Smooth muscle cell (in vitro differentiated cells): ENCODE measurements at regions not wholly inside any gene's neighbourhood (a gene's known extent, or its start where the extent isn't known, plus 50 kb on each side); places are given as distances from the start of the nearest gene placed in this dataset.

Experiments used
- DNase-seq: peaks from one replicate; lab custom pipeline; 2025; ENCODE audit not compliant: unreplicated experiment; lab: John Stamatoyannopoulos, UW
- H2AFZ ChIP-seq: fragments of 200-600 bp; sonication (generic); 2 replicates; pipeline ENCODE4 v1.6.0; 2016; ENCODE audit warnings: antibody characterized with exemption, low read depth, mild to moderate bottlenecking
- H3F3A ChIP-seq: fragments of 200-600 bp; sonication (generic); 2 replicates; pipeline ENCODE4 v1.6.0; 2017; ENCODE audit warnings: antibody characterized with exemption, low read depth
- H3K27ac ChIP-seq: fragments of 200-600 bp; sonication (generic); 2 replicates; pipeline ENCODE4 v1.5.1; 2016; ENCODE audit warnings: low read depth, mild to moderate bottlenecking
- H3K27me3 ChIP-seq: fragments of 200-600 bp; sonication (generic); 2 replicates; pipeline ENCODE4 v1.6.1; 2016; ENCODE audit warnings: low read depth, mild to moderate bottlenecking
- H3K36me3 ChIP-seq: fragments of 200-600 bp; sonication (generic); 2 replicates; pipeline ENCODE4 v1.5.1; 2016; ENCODE audit warnings: low read depth
- H3K4me1 ChIP-seq: fragments of 200-600 bp; sonication (generic); 2 replicates; pipeline ENCODE4 v1.5.1; 2016; ENCODE audit warnings: low read depth
- H3K4me2 ChIP-seq: fragments of 200-600 bp; sonication (generic); 2 replicates; pipeline ENCODE4 v1.6.0; 2016; ENCODE audit warnings: mild to moderate bottlenecking
- H3K4me3 ChIP-seq: fragments of 200-600 bp; sonication (generic); 2 replicates; pipeline ENCODE4 v1.5.1; 2016; ENCODE audit warnings: mild to moderate bottlenecking
- H3K79me2 ChIP-seq: fragments of 200-600 bp; sonication (generic); 2 replicates; pipeline ENCODE4 v1.6.0; 2016; ENCODE audit warnings: low read depth, mild to moderate bottlenecking
- H3K9ac ChIP-seq: fragments of 200-600 bp; sonication (generic); 2 replicates; pipeline ENCODE4 v1.6.0; 2016; ENCODE audit warnings: low read depth
- H3K9me3 ChIP-seq: fragments of 200-600 bp; sonication (generic); replicated peaks from 2 replicates; pipeline ENCODE4 v1.5.1; 2016; ENCODE audit warnings: low read depth
- H4K20me1 ChIP-seq: fragments of 200-600 bp; sonication (generic); 2 replicates; pipeline ENCODE4 v1.6.0; 2016; ENCODE audit warnings: low read depth
- WGBS: methylation state at CpG from one replicate; pipeline ENCODE4 v1.1.7; 2016; ENCODE audit warnings: low lambda C conversion rate; 5-methylcytosine and 5-hydroxymethylcytosine counted together
- TF ChIP-seq, protein P1 (sequence below): fragments of 200-600 bp; sonication (generic); IDR thresholded peaks from 2 replicates; pipeline ENCODE4 v1.5.1; 2017; ENCODE audit warnings: borderline replicate concordance, mild to moderate bottlenecking, antibody characterized with exemption; ENCODE audit not compliant: insufficient read depth, poor library complexity, severe bottlenecking

GRCh38 chr5:4337519-4337918 lies 741.9 kb downstream of the IRX1 start:
- Histone ChIP-seq H3K4me3 (no peak overlapping the region), H3K27ac (no peak overlapping the region), H3K4me2 (no peak overlapping the region), H3K36me3 (no peaks in the 10 kb centered on the region), H3K9me3 (no peaks in the 10 kb centered on the region), H3K4me1 (peaks cover 15% of the 10 kb centered on the region), H3K79me2 (no peaks in the 10 kb centered on the region), H3F3A (no peaks in the 10 kb centered on the region), H3K27me3 (no peaks in the 10 kb centered on the region), H3K9ac (no peak overlapping the region), H4K20me1 (no peaks in the 10 kb centered on the region), H2AFZ (no peak overlapping the region)
- no peak for DNase-seq
- 66% methylated on average over 3 of the region's 3 CpGs for WGBS
- TF ChIP-seq, protein P1, sequence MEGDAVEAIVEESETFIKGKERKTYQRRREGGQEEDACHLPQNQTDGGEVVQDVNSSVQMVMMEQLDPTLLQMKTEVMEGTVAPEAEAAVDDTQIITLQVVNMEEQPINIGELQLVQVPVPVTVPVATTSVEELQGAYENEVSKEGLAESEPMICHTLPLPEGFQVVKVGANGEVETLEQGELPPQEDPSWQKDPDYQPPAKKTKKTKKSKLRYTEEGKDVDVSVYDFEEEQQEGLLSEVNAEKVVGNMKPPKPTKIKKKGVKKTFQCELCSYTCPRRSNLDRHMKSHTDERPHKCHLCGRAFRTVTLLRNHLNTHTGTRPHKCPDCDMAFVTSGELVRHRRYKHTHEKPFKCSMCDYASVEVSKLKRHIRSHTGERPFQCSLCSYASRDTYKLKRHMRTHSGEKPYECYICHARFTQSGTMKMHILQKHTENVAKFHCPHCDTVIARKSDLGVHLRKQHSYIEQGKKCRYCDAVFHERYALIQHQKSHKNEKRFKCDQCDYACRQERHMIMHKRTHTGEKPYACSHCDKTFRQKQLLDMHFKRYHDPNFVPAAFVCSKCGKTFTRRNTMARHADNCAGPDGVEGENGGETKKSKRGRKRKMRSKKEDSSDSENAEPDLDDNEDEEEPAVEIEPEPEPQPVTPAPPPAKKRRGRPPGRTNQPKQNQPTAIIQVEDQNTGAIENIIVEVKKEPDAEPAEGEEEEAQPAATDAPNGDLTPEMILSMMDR, result no peak

DNA sequence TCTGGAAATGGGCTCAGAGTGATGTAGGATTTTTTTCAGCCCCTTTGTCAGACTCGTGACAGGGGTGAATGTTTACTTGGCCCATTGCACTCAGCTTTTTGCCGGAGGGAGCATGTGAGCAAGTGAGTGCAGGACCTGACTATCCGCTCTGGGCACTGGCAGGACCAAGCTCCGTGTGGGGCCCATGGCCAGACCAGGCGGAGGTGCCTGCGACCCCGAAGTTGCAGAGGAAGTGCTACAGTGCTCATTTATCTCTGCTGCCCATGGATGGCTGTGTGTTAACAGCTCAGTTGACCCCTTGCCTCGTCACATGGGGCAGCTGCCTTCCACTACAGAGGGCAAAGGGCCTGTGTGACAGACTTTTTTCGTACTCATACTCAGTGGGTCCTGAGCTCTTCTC lies 744.3 kb downstream of the IRX1 start:
- H3K36me3 ChIP-seq, result no peaks in the 10 kb centered on the region
- peaks cover 15% of the 10 kb centered on the region for H3K4me1 ChIP-seq
- DNase-seq, result no peak
- no peak overlapping the region for H3K27ac ChIP-seq
- H4K20me1 ChIP-seq, result no peaks in the 10 kb centered on the region
- H3K9me3 ChIP-seq, result no peaks in the 10 kb centered on the region
- H2AFZ ChIP-seq, result no peak overlapping the region
- no peak overlapping the region for H3K9ac ChIP-seq
- WGBS, result 77% methylated on average over 9 of the region's 9 CpGs
- H3K27me3 ChIP-seq, result no peaks in the 10 kb centered on the region
- H3F3A ChIP-seq, result no peaks in the 10 kb centered on the region
- TF ChIP-seq, protein P1, result no peak
- H3K4me2 ChIP-seq, result no peak overlapping the region
- H3K4me3 ChIP-seq, result no peak overlapping the region
- no peaks in the 10 kb centered on the region for H3K79me2 ChIP-seq

DNA sequence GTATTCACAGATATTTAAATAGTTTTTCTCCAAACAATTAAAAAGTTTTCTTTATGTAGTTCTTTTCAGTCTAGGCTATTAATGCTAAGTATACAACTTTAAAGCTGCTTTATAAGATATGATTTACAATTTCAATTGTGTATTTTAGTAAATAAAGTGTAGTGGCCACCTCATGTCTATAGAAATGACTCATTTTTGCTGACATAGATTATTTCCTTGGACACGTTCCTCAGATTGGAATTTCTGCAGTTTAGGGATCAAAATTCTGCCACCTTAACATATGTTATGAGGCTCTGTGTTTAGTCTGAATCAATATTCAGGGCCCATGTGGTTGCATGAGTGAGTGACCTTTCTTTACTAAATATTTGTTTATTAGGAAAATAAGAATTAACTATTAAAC lies 750.2 kb downstream of the IRX1 start:
- H3K4me2 ChIP-seq, result no peak overlapping the region
- H3K79me2 ChIP-seq, result no peaks in the 10 kb centered on the region
- no peaks in the 10 kb centered on the region for H3K27me3 ChIP-seq
- H2AFZ ChIP-seq, result no peak overlapping the region
- no peak for DNase-seq
- H3F3A ChIP-seq, result no peaks in the 10 kb centered on the region
- WGBS, result 84% methylated on average over 1 of the region's 1 CpG
- H4K20me1 ChIP-seq, result no peaks in the 10 kb centered on the region
- H3K9ac ChIP-seq, result no peak overlapping the region
- H3K27ac ChIP-seq, result no peak overlapping the region
- H3K9me3 ChIP-seq, result no peaks in the 10 kb centered on the region
- no peaks in the 10 kb centered on the region for H3K4me1 ChIP-seq
- H3K4me3 ChIP-seq, result no peak overlapping the region
- H3K36me3 ChIP-seq, result no peaks in the 10 kb centered on the region
- TF ChIP-seq, protein P1, result no peak

GRCh38 chr5:4348423-4348822 lies 752.8 kb downstream of the IRX1 start:
- H3K9me3 ChIP-seq, result no peaks in the 10 kb centered on the region
- H3K27me3 ChIP-seq, result no peaks in the 10 kb centered on the region
- WGBS, result 88% methylated on average over 3 of the region's 3 CpGs
- H3K4me2 ChIP-seq, result no peak overlapping the region
- DNase-seq, result no peak
- no peak overlapping the region for H3K4me3 ChIP-seq
- H3K9ac ChIP-seq, result no peak overlapping the region
- no peaks in the 10 kb centered on the region for H4K20me1 ChIP-seq
- no peak overlapping the region for H3K27ac ChIP-seq
- H3F3A ChIP-seq, result no peaks in the 10 kb centered on the region
- TF ChIP-seq, protein P1, result no peak
- no peaks in the 10 kb centered on the region for H3K36me3 ChIP-seq
- no peaks in the 10 kb centered on the region for H3K4me1 ChIP-seq
- no peak overlapping the region for H2AFZ ChIP-seq
- no peaks in the 10 kb centered on the region for H3K79me2 ChIP-seq
